Ovary (tissue), 3 donors: ENCODE measurements at regions not wholly inside any gene's neighbourhood (a gene's known extent, or its start where the extent isn't known, plus 50 kb on each side); places are given as distances from the start of the nearest gene placed in this dataset.

Experiments used
- EP300 ChIP-seq: sonication (generic); formaldehyde crosslinking; IDR thresholded peaks from one replicate; pipeline ENCODE4 v1.6.1; 2017; ENCODE audit warnings: antibody characterized with exemption
- POLR2A ChIP-seq: fragments of 450-650 bp; IDR thresholded peaks from one replicate; pipeline ENCODE4 v1.6.1; 2017; ENCODE audit warnings: antibody characterized with exemption, mild to moderate bottlenecking, moderate library complexity
- TF ChIP-seq, protein P1 (sequence below), 3 donors: fragments of 450-650 bp in 2 of 3; fragments of 200-600 bp in 1 of 3; IDR thresholded peaks; one replicate each; pipeline versions ENCODE4 v1.5.1 to v1.8.0; 2016 to 2022; ENCODE audit warnings: antibody characterized with exemption in 3 of 3, mild to moderate bottlenecking in 1 of 3
- donor health status: DM: no; HTN: no; CAD: no.

DNA sequence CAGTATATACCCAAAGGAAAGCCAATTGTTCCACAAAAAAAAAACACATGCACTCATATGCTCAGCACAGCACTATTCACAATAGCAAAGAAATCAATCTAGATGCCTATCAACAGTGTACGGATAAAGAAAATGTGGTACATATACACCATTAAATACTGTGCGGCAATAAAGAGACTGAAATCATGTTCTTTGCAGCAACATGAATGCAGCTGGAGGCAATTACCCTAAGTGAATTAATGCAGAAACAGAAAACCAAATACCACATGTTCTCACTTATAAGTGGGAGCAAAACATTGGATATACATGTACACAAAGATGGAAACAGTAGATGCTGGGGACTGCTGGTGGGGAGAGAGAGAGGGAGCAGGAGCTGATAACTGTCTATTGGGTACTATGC lies 124.2 kb upstream of the AADACL2 start:
- TF ChIP-seq, protein P1, sequence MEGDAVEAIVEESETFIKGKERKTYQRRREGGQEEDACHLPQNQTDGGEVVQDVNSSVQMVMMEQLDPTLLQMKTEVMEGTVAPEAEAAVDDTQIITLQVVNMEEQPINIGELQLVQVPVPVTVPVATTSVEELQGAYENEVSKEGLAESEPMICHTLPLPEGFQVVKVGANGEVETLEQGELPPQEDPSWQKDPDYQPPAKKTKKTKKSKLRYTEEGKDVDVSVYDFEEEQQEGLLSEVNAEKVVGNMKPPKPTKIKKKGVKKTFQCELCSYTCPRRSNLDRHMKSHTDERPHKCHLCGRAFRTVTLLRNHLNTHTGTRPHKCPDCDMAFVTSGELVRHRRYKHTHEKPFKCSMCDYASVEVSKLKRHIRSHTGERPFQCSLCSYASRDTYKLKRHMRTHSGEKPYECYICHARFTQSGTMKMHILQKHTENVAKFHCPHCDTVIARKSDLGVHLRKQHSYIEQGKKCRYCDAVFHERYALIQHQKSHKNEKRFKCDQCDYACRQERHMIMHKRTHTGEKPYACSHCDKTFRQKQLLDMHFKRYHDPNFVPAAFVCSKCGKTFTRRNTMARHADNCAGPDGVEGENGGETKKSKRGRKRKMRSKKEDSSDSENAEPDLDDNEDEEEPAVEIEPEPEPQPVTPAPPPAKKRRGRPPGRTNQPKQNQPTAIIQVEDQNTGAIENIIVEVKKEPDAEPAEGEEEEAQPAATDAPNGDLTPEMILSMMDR (IDR thresholded peaks at IDR 0.05) = no peak
- TF ChIP-seq POLR2A = no peak
- TF ChIP-seq EP300 = no peak
